Natural killer cell (primary cell): ENCODE measurements at regions not wholly inside any gene's neighbourhood (a gene's known extent, or its start where the extent isn't known, plus 50 kb on each side); places are given as distances from the start of the nearest gene placed in this dataset.

ENCODE experiments used
- ATAC-seq, 3 donors: fragments of 150-1000 bp in 2 of 3; fragments of 200-7000 bp in 1 of 3; cut with Tn5 transposase; 1 replicate in 1 of 3; 2 replicates in 2 of 3; pipeline ENCODE4 v1.10.0; 2021; ENCODE audit warnings: mild to moderate bottlenecking in 2 of 3, moderate library complexity in 2 of 3
- DNase-seq, 2 donors: peaks; one replicate each; pipeline versions ENCODE4 v3.0.0 to v3.0.0-alpha.2; 2013 to 2021; ENCODE audit warnings: mixed read lengths in 1 of 2
- H3K27ac ChIP-seq: one replicate; pipeline ENCODE4 v1.5.1; 2013; ENCODE audit warnings: mild to moderate bottlenecking, low read length
- H3K27me3 ChIP-seq: one replicate; pipeline ENCODE4 v1.6.1; 2013; ENCODE audit warnings: low read length; ENCODE audit not compliant: control insufficient read depth, insufficient read depth
- H3K36me3 ChIP-seq: one replicate; pipeline ENCODE4 v1.6.1; 2013; ENCODE audit warnings: low read length; ENCODE audit not compliant: control insufficient read depth, insufficient read depth
- H3K4me1 ChIP-seq: one replicate; pipeline ENCODE4 v1.6.1; 2013; ENCODE audit warnings: low read length; ENCODE audit not compliant: control insufficient read depth, insufficient read depth
- H3K4me3 ChIP-seq: one replicate; pipeline ENCODE4 v1.5.1; 2013; ENCODE audit warnings: low read length
- H3K9me3 ChIP-seq: one replicate; pipeline ENCODE4 v1.6.1; 2013; ENCODE audit warnings: low read length; ENCODE audit not compliant: control insufficient read depth, insufficient read depth
- H3K27ac Mint-ChIP-seq, 2 donors: one replicate each; pipeline ENCODE4 v1.8.0; 2022; ENCODE audit warnings: mild to moderate bottlenecking in 2 of 2, mixed read lengths in 2 of 2, moderate library complexity in 1 of 2
- H3K27me3 Mint-ChIP-seq, 2 donors: one replicate each; pipeline ENCODE4 v1.8.0; 2022; ENCODE audit warnings: low read depth in 2 of 2, mixed read lengths in 2 of 2
- H3K36me3 Mint-ChIP-seq: one replicate; pipeline ENCODE4 v1.8.0; 2022; ENCODE audit warnings: mixed read lengths
- H3K4me1 Mint-ChIP-seq, 2 donors: one replicate each; pipeline ENCODE4 v1.8.0; 2022; ENCODE audit warnings: mixed read lengths in 2 of 2
- H3K4me3 Mint-ChIP-seq: one replicate; pipeline ENCODE4 v1.8.0; 2022; ENCODE audit warnings: mild to moderate bottlenecking, moderate library complexity, mixed read lengths
- H3K9me3 Mint-ChIP-seq, 2 donors: one replicate each; pipeline ENCODE4 v1.8.0; 2022; ENCODE audit warnings: mixed read lengths in 2 of 2
- CTCF ChIP-seq: fragments of 200-600 bp; IDR thresholded peaks from one replicate; pipeline ENCODE4 v1.8.0; 2022; ENCODE audit warnings: antibody characterized with exemption
- WGBS: methylation state at CpG from one replicate; pipeline ENCODE4 v1.1.7; 2013; ENCODE audit warnings: missing lambda C conversion rate; ENCODE audit not compliant: insufficient coverage; 5-methylcytosine and 5-hydroxymethylcytosine counted together
- intact Hi-C: fragments of 100-400 bp; cut with micrococcal nuclease; formaldehyde crosslinking; loops from one replicate; pipeline ENCODE4 v1.14.2; 2022

DNA sequence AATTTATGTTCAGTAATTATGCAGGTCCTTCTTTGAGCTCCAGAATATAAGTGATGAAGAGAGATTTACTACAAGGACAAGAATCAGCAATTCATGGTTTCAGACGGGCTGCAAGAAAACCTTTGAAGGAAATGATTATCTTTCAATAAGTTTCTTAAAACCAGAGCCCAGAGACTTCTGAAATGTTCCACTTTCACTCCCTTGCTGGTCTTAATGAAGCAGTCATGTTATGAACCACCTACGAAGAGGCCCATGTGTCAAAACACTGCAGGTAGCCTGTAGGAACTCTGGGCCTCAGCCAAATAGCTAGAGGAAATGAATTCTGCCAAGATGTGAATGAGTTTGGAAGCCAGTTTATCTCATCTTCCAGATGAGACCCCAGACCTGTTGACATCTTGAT, 505.9 kb upstream of the MEF2C start:
- H3K4me1 ChIP-seq = no peaks in the 10 kb centered on the region
- no peak overlapping the region for H3K4me3 ChIP-seq
- H3K27ac Mint-ChIP-seq = no peak overlapping the region
- no peaks in the 10 kb centered on the region for H3K36me3 ChIP-seq
- no peaks in the 10 kb centered on the region for H3K27me3 ChIP-seq
- no peaks in the 10 kb centered on the region for H3K27me3 Mint-ChIP-seq
- TF ChIP-seq CTCF = no peak
- no peaks in the 10 kb centered on the region for H3K36me3 Mint-ChIP-seq
- DNase-seq (no peak), ATAC-seq (no peak)
- H3K4me3 Mint-ChIP-seq = no peak overlapping the region
- peaks cover 0 to 2% of the 10 kb centered on the region in 2 donors for H3K9me3 Mint-ChIP-seq
- no peak overlapping the region for H3K27ac ChIP-seq
- intact Hi-C loops = no loop called here
- 91% methylated on average over 2 of the region's 2 CpGs for WGBS
- no peaks in the 10 kb centered on the region for H3K4me1 Mint-ChIP-seq
- H3K9me3 ChIP-seq = no peaks in the 10 kb centered on the region

- intact Hi-C loops = no loop called here
Observed at GRCh38 chr5:89384391-89384790, 501.4 kb upstream of the MEF2C start.

GRCh38 chr5:89380635-89381034, 497.7 kb upstream of the MEF2C start:
- Histone ChIP-seq H3K36me3 (no peaks in the 10 kb centered on the region), H3K4me3 (no peak overlapping the region), H3K9me3 (no peaks in the 10 kb centered on the region), H3K4me1 (no peaks in the 10 kb centered on the region), H3K27me3 (no peaks in the 10 kb centered on the region), H3K27ac (no peak overlapping the region)
- Mint-ChIP-seq H3K27ac (no peak overlapping the region), H3K9me3 (peaks cover 0 to 4% of the 10 kb centered on the region in 2 donors), H3K27me3 (no peaks in the 10 kb centered on the region), H3K36me3 (no peaks in the 10 kb centered on the region), H3K4me3 (no peak overlapping the region), H3K4me1 (no peaks in the 10 kb centered on the region)
- TF ChIP-seq CTCF = no peak
- intact Hi-C loops = no loop called here
- DNase-seq = no peak
- ATAC-seq = no peak

More at GRCh38 chr5:89384391-89384790, 501.4 kb upstream of the MEF2C start:
- no peaks in the 10 kb centered on the region for H3K27me3 ChIP-seq
- Mint-ChIP-seq H3K4me3 (no peak overlapping the region), H3K36me3 (no peaks in the 10 kb centered on the region), H3K4me1 (no peaks in the 10 kb centered on the region), H3K27ac (no peak overlapping the region), H3K27me3 (no peaks in the 10 kb centered on the region), H3K9me3 (peaks cover 0 to 4% of the 10 kb centered on the region in 2 donors)
- 91% methylated on average over 5 of the region's 5 CpGs for WGBS
- H3K4me3 ChIP-seq = no peak overlapping the region
- no peaks in the 10 kb centered on the region for H3K9me3 ChIP-seq
- no peaks in the 10 kb centered on the region for H3K36me3 ChIP-seq
- no peak overlapping the region for H3K27ac ChIP-seq
- ATAC-seq (no peak), DNase-seq (no peak)
- no peaks in the 10 kb centered on the region for H3K4me1 ChIP-seq
- no peak for TF ChIP-seq CTCF

DNA sequence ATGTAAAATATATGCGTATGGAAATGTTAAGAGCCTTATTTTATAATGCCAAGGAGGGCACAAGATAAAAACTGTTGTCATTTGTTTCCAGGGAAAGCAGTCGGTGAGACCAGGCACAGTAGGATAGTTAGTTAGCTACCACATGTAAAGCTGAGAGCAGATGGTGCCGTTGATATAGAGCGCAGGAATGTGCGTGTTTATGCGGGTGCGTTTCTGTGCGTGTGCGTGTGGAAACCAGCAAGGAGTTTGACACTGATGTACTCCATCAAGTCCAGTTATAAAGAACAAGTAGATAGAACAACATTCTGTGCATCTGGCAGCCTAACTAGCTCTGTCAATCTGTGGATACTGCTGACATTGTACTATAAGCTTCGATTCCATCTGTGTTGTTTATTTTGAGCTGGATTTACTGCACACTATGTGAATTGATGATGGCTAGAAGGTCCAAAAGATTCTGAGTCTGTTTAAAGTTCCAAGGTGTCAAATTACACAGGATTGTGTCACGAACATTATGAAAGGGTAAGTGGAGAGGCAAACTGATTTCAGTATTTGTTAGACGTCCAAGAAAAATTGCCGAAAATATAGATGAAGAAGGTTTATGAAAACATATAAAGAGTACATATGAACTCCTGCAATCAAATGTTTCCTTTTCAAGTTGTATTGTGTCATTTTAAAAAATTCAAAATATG, 494.9 kb upstream of the MEF2C start:
- H3K27ac ChIP-seq = no peak overlapping the region
- H3K9me3 ChIP-seq = no peaks in the 10 kb centered on the region
- Mint-ChIP-seq H3K27ac (no peak overlapping the region), H3K9me3 (peaks cover 0 to 2% of the 10 kb centered on the region in 2 donors), H3K36me3 (no peaks in the 10 kb centered on the region), H3K4me1 (no peaks in the 10 kb centered on the region), H3K4me3 (no peak overlapping the region), H3K27me3 (no peaks in the 10 kb centered on the region)
- intact Hi-C loops = no loop called here
- ATAC-seq (no peak), DNase-seq (no peak)
- H3K4me1 ChIP-seq = no peaks in the 10 kb centered on the region
- H3K36me3 ChIP-seq = no peaks in the 10 kb centered on the region
- H3K27me3 ChIP-seq = no peaks in the 10 kb centered on the region
- TF ChIP-seq CTCF = no peak
- WGBS = 95% methylated on average over 11 of the region's 13 CpGs
- H3K4me3 ChIP-seq = no peak overlapping the region
